ENCODE measurements at regions not wholly inside any gene's neighbourhood (a gene's known extent, or its start where the extent isn't known, plus 50 kb on each side); places are given as distances from the start of the nearest gene placed in this dataset.

- no peak for DNase-seq (ENCODE audit: low spot score)
- intact Hi-C loops (cut with DNase I) = loop anchor here in 1 of 2 donors (10.0 kb wide), 1 partner anchor 1786 kb away; no protein-coding TSS in a partner anchor
These were observed 410.7 kb upstream of the TNP1 start for GRCh38 chr2:217270485-217271121.

DNA sequence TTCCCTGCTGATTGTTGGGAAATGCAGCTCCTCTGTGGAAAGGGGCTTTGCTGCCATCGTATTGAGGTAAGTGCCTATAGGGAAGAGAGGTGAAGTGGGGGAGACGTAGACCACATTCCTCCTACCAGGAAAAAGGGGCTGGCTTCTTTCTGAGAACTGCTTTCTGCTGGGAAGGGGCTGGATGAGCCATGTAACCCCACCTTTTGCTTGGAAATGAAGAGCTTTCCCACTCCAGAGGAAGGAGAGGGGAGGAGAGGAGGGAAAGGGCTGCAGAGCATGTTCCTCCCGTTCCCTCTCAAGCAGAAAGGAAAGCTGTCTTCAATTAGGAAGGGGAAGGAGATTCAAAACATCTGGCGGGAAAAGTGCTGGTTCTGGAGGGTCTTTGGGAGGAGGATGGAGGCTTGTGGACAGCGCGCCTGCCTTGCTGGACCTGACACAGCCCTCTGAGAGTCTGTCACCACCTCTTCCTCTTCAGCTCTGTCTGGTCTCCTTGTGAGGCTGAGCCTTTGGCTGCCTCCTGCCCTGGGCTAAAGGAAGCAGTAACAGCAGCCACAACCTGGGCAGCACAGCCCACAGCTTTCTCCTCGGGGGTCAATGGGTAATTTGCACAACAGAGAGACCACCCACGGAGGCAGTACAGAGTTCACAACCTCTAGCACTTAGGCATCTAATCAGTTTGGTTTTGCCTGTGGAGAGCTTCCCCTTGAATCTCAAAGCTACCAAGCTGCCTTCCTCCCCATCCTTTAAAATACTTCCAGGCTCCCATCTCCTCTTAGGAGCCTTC lies 410.0 kb upstream of the TNP1 start:
- intact Hi-C loops (cut with DNase I) = loop anchor here in 1 of 2 donors (10.0 kb wide), 1 partner anchor 1785 kb away; no protein-coding TSS in a partner anchor
- no peak for DNase-seq (ENCODE audit: low spot score)

- no peak for DNase-seq (ENCODE audit: low spot score)
- intact Hi-C loops (cut with DNase I) = no loop called here
These were observed 409.1 kb upstream of the TNP1 start for GRCh38 chr2:217268978-217269377.

DNA sequence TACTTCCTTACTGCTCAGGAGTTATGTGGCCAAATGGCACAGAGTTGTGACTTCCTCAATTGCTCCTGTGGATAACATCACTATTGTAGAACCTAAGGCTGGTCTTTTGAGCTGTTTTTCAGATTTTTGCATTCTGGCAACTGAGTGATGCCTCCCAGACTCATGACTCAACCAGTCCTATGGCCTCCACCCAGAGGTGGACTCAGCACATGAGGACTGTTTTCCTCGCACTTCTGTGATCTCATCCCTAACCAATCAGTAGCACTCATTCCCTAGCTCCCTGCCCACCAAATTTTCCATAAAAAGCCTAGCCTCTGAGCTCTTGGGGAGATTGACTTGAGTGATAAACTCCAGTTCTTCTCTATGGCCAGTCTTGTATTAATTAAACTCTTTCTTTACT lies 407.9 kb upstream of the TNP1 start:
- no peak for DNase-seq (ENCODE audit: low spot score)
- intact Hi-C loops (cut with DNase I) = no loop called here

- intact Hi-C loops (cut with DNase I) = no loop called here
- no peak for DNase-seq (ENCODE audit: low spot score)
These were observed 403.9 kb upstream of the TNP1 start for GRCh38 chr2:217263756-217264155.

DNA sequence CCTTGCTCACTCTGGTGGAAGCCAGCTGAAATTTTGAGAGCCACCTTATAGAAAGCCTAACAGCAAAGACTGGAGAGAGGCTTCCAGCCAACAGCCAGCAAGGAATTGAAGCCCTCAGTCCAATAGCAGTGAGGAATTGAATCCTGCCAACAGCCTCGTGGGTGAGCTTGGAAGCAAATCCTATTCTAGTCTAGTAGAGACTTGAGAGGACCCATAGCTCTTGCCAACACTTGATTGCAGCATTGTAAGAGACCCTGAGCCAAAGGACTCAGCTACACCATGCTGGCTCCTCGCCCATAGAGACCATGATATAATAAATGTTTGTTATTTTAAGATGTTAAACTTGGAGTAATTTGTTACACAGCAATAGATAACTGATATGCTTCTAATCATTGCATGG lies 403.0 kb upstream of the TNP1 start:
- intact Hi-C loops (cut with DNase I) = no loop called here
- DNase-seq (ENCODE audit: low spot score) = no peak

DNA sequence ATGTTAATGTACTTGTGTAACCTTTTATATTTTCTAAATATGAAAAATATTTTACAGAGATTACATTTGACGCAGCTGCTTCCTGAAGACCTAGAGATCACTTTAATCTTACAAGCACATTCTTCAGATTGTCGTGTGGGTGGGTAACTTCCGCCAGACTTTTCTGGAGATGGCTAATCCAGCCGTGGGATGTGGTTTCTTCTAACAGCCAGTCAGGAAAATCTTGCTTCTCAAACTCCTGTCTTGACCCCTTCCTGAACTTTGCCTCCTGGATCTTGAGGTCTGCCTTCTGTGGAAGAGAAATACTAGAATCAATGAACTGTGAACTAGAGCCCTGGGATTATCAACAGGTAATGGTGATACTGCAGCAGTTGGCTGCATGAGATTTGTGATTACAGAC lies 401.6 kb upstream of the TNP1 start:
- DNase-seq (ENCODE audit: low spot score) = no peak
- intact Hi-C loops (cut with DNase I) = no loop called here

DNA sequence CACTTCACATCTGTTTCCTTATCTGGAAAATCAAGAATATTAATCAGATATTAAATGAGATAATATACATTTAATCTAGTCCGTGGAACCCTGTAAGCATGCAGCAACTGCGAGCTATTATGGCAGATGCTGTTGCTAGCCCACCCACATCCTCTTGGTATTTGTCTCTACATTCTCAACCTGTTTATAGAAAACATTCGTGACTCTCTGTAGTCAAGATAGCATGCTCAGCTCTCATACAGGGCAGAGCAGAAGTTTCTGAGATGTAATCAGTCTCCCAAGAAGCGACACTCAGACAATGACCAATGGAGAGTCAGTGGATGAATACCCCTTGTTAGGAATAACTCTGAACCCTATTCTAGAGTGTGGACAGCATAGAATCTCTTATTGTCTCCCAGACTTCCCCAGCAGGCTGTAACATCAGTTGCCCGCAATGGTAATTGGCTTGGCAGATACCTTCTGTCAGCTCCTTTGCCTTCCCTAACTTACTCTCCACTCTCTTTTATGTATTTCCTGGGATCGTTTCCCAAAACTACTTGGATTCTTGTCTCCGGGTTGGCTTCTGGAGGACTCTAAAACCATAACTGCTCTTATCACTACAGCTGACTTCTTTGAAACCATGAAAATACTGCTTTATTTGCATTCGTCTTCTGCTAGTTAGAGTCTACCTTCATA lies 400.7 kb upstream of the TNP1 start:
- DNase-seq (ENCODE audit: low spot score) = no peak
- intact Hi-C loops (cut with DNase I) = no loop called here

DNA sequence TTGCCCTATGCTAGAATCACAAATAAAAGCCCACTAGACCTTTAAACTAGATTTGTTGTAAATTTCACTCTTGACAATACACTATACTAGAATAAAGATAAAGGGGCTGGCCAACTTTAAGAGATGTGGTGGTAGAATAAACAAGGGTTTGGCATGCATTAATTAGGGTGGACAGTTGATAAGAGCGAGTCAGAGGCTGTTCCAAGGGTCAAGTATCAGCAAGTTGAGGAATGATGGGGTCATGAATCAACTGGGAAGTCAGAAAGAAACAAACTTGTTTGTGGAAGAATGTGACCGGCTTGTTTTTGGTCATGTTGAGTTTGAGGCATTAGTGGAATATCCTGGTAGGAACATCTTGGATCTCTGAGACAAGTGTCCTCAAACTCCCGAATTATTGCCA lies 398.3 kb upstream of the TNP1 start:
- DNase-seq (ENCODE audit: low spot score) = no peak
- intact Hi-C loops (cut with DNase I) = no loop called here

DNA sequence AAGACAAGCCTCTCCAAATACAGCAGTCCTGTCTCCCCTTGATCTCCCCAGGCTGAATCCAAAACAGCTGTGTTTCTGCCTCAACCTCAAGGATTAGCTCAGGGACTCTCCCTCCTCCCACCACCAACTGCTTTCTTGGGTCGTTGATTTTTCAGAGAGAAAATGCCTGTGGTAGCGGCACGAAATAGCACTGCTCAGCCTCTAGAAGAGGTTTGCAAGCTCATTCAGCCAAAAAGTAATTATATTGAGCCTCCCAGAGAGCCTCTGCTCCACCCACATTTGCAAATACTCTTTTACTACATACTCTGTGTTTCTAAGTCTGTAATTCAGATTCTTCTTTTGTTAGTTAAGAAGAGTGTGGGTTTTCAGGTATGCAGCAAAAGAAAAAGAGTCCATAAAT lies 396.4 kb upstream of the TNP1 start:
- no peak for DNase-seq (ENCODE audit: low spot score)
- intact Hi-C loops (cut with DNase I) = no loop called here

DNA sequence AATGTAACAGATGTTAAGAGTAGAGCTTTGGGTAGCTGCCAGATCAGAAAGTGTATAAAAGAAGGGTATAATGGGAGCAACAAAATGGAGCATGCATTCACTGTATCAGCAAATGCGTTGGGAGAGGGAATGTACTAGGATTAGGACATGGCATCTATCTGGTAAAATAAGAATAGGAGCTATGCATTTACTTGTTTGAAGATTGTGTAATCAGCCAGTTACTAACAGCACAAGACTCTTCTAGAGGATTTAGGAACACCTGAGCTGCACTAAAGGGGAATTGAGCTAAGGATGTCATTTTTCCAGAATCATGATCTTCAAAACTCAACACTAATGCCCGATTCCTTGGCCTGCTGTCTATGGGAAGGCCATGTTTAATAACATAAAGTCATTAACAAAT lies 394.2 kb upstream of the TNP1 start:
- intact Hi-C loops (cut with DNase I) = no loop called here
- no peak for DNase-seq (ENCODE audit: low spot score)

DNA sequence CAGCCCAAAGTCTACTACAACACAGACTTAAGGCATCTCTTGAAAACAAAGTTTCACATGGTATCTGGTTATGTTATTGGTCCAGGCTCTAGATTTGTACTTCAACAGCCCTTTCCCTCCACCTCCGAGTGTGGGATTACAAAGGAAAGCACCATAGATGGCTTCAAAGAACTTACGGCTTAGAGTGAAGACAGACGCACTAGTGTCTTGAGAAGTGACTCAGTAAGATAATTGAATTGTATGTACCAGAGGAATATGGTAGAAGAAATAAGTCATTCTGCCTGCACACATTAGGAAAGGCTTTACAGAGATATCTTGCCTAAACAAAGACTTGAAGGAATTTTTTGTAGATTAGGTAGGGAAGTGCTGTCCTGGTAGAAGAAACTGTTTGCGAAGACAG lies 392.3 kb upstream of the TNP1 start:
- no peak for DNase-seq (ENCODE audit: low spot score)
- intact Hi-C loops (cut with DNase I) = no loop called here

DNA sequence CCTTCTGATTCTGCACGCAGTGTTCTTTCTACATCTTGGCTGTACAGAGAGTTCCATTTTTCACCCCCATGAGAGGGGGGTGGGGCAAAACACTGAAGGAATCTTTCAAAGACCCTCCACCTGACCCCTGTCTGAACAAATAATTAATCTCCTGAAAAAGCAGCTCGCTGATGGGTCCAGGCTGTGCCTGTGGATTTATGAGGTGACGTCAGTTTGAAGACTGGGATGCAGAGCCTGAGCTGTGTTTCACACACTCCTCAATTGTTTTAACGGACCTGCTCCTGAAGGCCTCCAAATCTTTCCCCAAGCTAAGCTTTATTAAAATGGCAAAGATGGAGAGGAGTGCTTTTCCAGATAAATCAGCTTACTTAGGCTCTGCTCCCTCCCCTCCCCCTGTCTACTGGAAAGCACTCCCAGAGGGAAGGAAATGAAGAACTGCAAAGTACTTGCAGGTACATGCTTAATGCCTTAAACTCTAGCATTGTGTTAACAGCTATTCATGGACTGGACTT lies 390.2 kb upstream of the TNP1 start:
- no peak for DNase-seq (ENCODE audit: low spot score)
- intact Hi-C loops (cut with DNase I) = no loop called here

- DNase-seq (ENCODE audit: low spot score) = no peak
- intact Hi-C loops (cut with DNase I) = no loop called here
These were observed 389.5 kb upstream of the TNP1 start for GRCh38 chr2:217249121-217250012.

GRCh38 chr2:217248312-217248935 lies 388.6 kb upstream of the TNP1 start:
- DNase-seq (ENCODE audit: low spot score) = peak; percentile 91
- intact Hi-C loops (cut with DNase I) = no loop called here

GRCh38 chr2:217247476-217247875 lies 387.6 kb upstream of the TNP1 start:
- DNase-seq (ENCODE audit: low spot score) = no peak
- intact Hi-C loops (cut with DNase I) = no loop called here

- no peak for DNase-seq (ENCODE audit: low spot score)
- intact Hi-C loops (cut with DNase I) = no loop called here
These were observed 386.2 kb upstream of the TNP1 start for GRCh38 chr2:217246108-217246507.

GRCh38 chr2:217244815-217245214 lies 385.0 kb upstream of the TNP1 start:
- no peak for DNase-seq (ENCODE audit: low spot score)
- intact Hi-C loops (cut with DNase I) = no loop called here

DNA sequence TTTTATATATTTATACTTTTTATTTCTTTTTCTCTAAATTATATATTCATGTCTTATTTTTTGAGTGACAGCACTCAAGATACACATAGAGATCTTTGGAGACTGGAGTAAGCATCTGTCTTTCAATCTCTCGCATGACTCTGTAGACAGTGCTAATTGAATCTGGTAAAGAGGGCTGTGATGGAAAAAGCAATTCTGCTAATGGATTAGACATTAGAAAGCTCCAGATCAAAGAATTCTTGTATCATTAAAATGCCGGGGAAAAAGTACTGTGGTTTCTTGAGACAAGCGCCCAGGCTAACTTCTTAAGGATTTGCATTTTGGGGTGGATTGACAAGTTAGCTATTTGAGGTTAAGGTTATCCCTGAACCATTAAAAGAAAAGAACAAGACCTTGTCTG lies 383.1 kb upstream of the TNP1 start:
- DNase-seq (ENCODE audit: low spot score) = no peak
- intact Hi-C loops (cut with DNase I) = no loop called here
